Adrenal gland (tissue), 9 donors: ENCODE measurements at regions not wholly inside any gene's neighbourhood (a gene's known extent, or its start where the extent isn't known, plus 50 kb on each side); places are given as distances from the start of the nearest gene placed in this dataset.

ENCODE experiments used
- DNase-seq, 7 donors: peaks; one replicate each; pipeline ENCODE4 v3.0.0-alpha.2; 2019 to 2020
- H3K27ac ChIP-seq, 5 donors: fragments of 200-600 bp; sonication (generic) in 4 of 5; 1 replicate in 3 of 5; 2 replicates in 2 of 5; pipeline versions ENCODE4 v1.5.1 to v1.8.0; 2016 to 2020; ENCODE audit warnings: mild to moderate bottlenecking in 1 of 5
- H3K27me3 ChIP-seq: fragments of 200-600 bp; 2 replicates; pipeline ENCODE4 v1.8.0; 2021
- H3K36me3 ChIP-seq, 2 donors: fragments of 200-600 bp; replicated peaks in 1 of 2; 1 replicate in 1 of 2; 2 replicates in 1 of 2; pipeline versions ENCODE4 v1.5.1 to v1.8.0; 2018 to 2022
- H3K4me1 ChIP-seq, 2 donors: fragments of 200-600 bp; replicated peaks in 1 of 2; 1 replicate in 1 of 2; 2 replicates in 1 of 2; pipeline versions ENCODE4 v1.5.1 to v1.8.0; 2018 to 2021
- H3K4me3 ChIP-seq, 4 donors: fragments of 200-600 bp; sonication (generic) in 3 of 4; one replicate each; pipeline ENCODE4 v1.5.1; 2016 to 2018
- H3K9me3 ChIP-seq, 3 donors: fragments of 200-600 bp; sonication (generic) in 1 of 3; replicated peaks in 1 of 3; 1 replicate in 2 of 3; 2 replicates in 1 of 3; pipeline versions ENCODE4 v1.5.1 to v1.8.0; 2016 to 2021
- POLR2A ChIP-seq, 2 donors: fragments of 450-650 bp; IDR thresholded peaks; one replicate each; pipeline ENCODE4 v1.6.1; 2017; ENCODE audit warnings: antibody characterized with exemption in 2 of 2, mild to moderate bottlenecking in 2 of 2, moderate library complexity in 1 of 2
- WGBS, 4 donors: extraction: QIAGEN DNeasy Blood & Tissue Kit in 2 of 4; methylation state at CpG; one replicate each; pipeline versions ENCODE4 v1.1.5 to v1.1.7; 2013 to 2017; 5-methylcytosine and 5-hydroxymethylcytosine counted together
- intact Hi-C, 2 donors: fragments of 100-400 bp; cut with DNase I; formaldehyde crosslinking; loops; one replicate each; pipeline versions ENCODE4 v1.14.1 to v1.15.0; 2022 to 2023
- TF ChIP-seq, protein P1 (sequence below), 6 experiments: fragments of 450-650 bp in 4 of 6; fragments of 200-600 bp in 2 of 6; sonication (generic) in 1 of 6; IDR thresholded peaks; 1 replicate in 5 of 6; 2 replicates in 1 of 6; pipeline versions ENCODE4 v1.5.1 to v1.8.0; 2016 to 2021; ENCODE audit warnings: antibody characterized with exemption in 6 of 6, mild to moderate bottlenecking in 2 of 6, moderate library complexity in 1 of 6
- donor health status: healthy with polysubstance abuse.
- donor health status: Bipolar disorder and iron deficiency.
- donor health status: DM: yes; HTN: yes; CAD: no.
- donor health status: DM: no; HTN: no; CAD: no.
- donor health status: DM: no; HTN: no; CAD: no.

DNA sequence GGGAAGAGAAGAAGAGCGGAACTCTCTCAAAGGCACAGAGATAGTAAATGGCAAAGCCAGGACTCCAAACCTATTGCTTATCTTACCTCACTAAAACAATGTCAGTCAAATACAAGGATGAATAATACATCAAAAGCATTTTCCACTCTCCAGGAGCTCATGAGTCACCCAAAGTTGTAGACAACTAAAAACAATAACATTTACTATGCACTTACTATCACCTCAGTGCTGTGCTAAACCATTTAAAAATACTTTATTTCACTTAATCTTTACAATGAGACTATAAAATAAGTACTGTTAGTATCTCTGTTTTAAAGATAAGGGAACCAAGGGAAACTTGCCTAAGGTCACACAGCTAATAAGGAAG is 163.2 kb upstream of the SPANXC start:
- H3K27ac ChIP-seq = no peak overlapping the region
- WGBS, 4 donors = 69 to 78% (median 74%) methylated on average over 1 of the region's 1 CpG

DNA sequence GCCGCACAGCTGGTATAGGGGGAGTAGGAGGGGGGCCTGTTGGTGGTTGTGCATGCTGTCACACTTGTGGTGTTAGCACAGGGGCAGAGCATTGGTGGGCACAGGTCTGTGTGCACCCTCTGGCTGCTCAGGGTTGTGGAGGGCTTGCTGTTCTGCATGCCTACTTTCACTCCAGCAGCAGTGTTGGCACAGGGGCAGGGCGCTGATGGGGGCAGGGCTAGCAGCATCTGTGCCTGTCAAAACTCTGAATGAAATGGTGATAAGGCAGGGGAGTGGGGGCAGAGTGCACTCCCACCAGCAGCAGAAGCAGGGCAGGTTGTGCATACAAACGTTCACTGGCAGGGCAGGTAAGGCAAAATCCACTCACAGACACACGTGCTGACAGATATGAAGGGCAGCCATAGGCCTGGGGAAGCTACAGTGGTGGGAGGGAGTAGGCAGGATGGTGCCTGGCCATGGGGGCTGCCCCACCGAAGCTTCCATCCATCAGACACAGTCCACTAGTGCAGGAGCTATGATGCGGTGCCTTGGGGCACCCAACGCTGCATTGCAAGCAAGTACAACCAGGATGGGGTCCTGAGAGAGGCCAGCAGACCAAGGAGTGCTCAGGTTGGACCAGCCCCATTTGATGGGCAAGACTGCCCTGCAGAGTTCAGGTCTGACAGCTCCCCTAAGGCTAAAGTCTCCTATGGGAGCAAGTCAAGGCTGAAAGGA is 160.7 kb upstream of the SPANXC start:
- Histone ChIP-seq H3K4me1 (no peaks in the 10 kb centered on the region), H3K36me3 (no peaks in the 10 kb centered on the region), H3K27me3 (no peaks in the 10 kb centered on the region), H3K27ac (no peak overlapping the region), H3K9me3 (no peaks in the 10 kb centered on the region), H3K4me3 (no peak overlapping the region)
- 44 to 71% (median 57%) methylated on average over 2 to 7 of the region's 7 CpGs for WGBS, 4 donors
- intact Hi-C loops = no loop called here
- no peak for DNase-seq
- no peak for TF ChIP-seq POLR2A (IDR thresholded peaks at IDR 0.05)
- TF ChIP-seq, protein P1, sequence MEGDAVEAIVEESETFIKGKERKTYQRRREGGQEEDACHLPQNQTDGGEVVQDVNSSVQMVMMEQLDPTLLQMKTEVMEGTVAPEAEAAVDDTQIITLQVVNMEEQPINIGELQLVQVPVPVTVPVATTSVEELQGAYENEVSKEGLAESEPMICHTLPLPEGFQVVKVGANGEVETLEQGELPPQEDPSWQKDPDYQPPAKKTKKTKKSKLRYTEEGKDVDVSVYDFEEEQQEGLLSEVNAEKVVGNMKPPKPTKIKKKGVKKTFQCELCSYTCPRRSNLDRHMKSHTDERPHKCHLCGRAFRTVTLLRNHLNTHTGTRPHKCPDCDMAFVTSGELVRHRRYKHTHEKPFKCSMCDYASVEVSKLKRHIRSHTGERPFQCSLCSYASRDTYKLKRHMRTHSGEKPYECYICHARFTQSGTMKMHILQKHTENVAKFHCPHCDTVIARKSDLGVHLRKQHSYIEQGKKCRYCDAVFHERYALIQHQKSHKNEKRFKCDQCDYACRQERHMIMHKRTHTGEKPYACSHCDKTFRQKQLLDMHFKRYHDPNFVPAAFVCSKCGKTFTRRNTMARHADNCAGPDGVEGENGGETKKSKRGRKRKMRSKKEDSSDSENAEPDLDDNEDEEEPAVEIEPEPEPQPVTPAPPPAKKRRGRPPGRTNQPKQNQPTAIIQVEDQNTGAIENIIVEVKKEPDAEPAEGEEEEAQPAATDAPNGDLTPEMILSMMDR (IDR thresholded peaks at IDR 0.05) = no peak

More for the DNA sequence above, 163.2 kb upstream of the SPANXC start:
- Histone ChIP-seq H3K9me3 (no peaks in the 10 kb centered on the region), H3K27me3 (no peaks in the 10 kb centered on the region), H3K36me3 (no peaks in the 10 kb centered on the region), H3K4me3 (no peak overlapping the region), H3K4me1 (no peaks in the 10 kb centered on the region)
- intact Hi-C loops = no loop called here
- no peak for TF ChIP-seq POLR2A (IDR thresholded peaks at IDR 0.05)
- TF ChIP-seq, protein P1 (IDR thresholded peaks at IDR 0.05) = no peak
- no peak for DNase-seq

DNA sequence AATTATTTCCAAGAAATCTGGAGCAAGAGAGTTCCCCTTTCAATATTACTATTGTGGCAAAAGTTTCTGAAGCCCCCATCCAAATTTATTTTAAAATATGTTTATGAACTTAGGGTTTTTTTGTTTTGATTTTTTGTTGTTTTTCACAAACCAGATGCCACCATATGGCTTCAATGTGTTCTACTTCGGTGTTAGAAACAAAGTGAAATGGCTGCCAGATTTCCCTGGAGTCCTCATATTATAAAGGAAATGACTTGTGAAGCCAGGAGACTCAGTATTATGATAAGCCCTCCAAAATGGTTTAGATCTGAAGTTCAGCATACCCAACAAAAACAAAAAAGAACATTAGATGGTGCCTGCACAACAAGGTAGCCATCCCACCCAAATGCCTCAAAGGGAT is 154.2 kb upstream of the SPANXC start:
- no peak for DNase-seq
- no peaks in the 10 kb centered on the region for H3K4me1 ChIP-seq
- TF ChIP-seq, protein P1 (IDR thresholded peaks at IDR 0.05) = no peak
- no peak for TF ChIP-seq POLR2A (IDR thresholded peaks at IDR 0.05)
- intact Hi-C loops = no loop called here
- no peaks in the 10 kb centered on the region for H3K36me3 ChIP-seq
- H3K4me3 ChIP-seq = no peak overlapping the region
- WGBS, 4 donors = 52 to 79% (median 72%) methylated on average over 1 of the region's 1 CpG
- H3K27ac ChIP-seq = no peak overlapping the region
- no peaks in the 10 kb centered on the region for H3K27me3 ChIP-seq
- no peaks in the 10 kb centered on the region for H3K9me3 ChIP-seq

DNA sequence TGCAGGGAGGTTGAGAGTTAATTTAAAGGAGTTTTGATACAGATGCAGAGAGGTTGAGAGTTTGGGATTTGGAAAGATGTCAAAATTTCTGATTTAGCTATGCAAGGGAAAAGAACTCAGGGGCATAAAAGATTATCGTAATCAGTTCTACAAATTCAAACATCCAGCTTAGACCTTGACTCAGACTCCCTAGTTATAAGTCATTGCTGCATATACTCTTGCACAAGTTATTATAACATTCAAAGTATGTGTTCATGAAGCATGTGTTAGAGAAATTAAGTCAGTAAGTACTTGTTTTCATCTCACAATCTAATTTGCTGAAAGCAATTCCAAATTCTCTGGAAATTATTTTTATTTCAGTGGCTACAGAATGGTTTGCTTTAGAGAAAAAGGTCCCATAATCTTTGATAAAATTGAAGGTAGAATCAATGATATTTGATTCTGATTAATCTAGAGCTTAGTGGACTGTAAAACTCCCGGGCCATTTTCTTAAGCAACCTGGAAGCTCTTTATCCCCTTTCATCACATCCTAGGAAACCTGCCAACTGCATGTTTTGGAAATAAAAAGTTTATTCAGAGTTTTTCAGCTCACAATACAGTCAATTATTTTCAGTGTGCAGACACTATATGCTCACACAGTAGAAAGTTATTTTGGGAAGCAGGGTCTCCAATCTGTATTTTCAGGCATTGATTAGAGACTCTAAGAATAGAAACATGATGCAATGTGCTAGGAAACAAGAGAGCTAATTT is 132.9 kb upstream of the SPANXC start:
- Histone ChIP-seq H3K36me3 (no peaks in the 10 kb centered on the region), H3K9me3 (no peaks in the 10 kb centered on the region), H3K27me3 (no peaks in the 10 kb centered on the region), H3K4me3 (no peak overlapping the region), H3K4me1 (no peaks in the 10 kb centered on the region), H3K27ac (no peak overlapping the region)
- WGBS, 4 donors = 53 to 66% (median 53%) methylated on average over 2 of the region's 2 CpGs
- no peak for DNase-seq
- TF ChIP-seq, protein P1 (IDR thresholded peaks at IDR 0.05) = no peak
- TF ChIP-seq POLR2A (IDR thresholded peaks at IDR 0.05) = no peak
- intact Hi-C loops = no loop called here
